HepG2 (cell line): ENCODE measurements at regions not wholly inside any gene's neighbourhood (a gene's known extent, or its start where the extent isn't known, plus 50 kb on each side); places are given as distances from the start of the nearest gene placed in this dataset.

ENCODE experiments used
- ATAC-seq: fragments of 200-7000 bp; cut with Tn5 transposase; 3 replicates; pipeline ENCODE4 v1.9.1; 2020; ENCODE audit warnings: mild to moderate bottlenecking, moderate library complexity
- BruUV-seq: library from RNA; stranded (reverse); fragments of 400-500 nt; replicated peaks from 2 replicates; lab custom pipeline; 2021; lab: Mats Ljungman, UMichigan
- CTCF ChIA-PET: fragments of 300-600 bp; formaldehyde crosslinking; extraction: SDS; loops from one replicate; lab custom pipeline; 2021; ENCODE audit warnings: low total read pairs, inconsistent platforms, low intra/inter-chr PET ratio; lab: Yijun Ruan, JAX
- POLR2A ChIA-PET: fragments of 350-600 bp; sonication (Branson Sonifier 250); formaldehyde crosslinking; loops from one replicate; lab custom pipeline; 2020; ENCODE audit warnings: antibody characterized with exemption, inconsistent platforms; lab: Yijun Ruan, JAX
- DNase-seq: peaks from one replicate; pipeline ENCODE4 v3.0.0-alpha.2; 2015; ENCODE audit warnings: low spot score
- FAIRE-seq: peaks from 3 replicates; lab custom pipeline; 2011; peaks lifted over from hg19 to GRCh38; lab: Jason Lieb, UNC
- H2AFZ ChIP-seq: one replicate; pipeline ENCODE4 v1.6.1; 2011; ENCODE audit warnings: low read length, inconsistent platforms
- H3K27ac ChIP-seq: fragments of 300-600 bp; 3 replicates; pipeline ENCODE4 v1.8.0; 2011; ENCODE audit warnings: mixed run types, mild to moderate bottlenecking, mixed read lengths, low read length, inconsistent platforms; ENCODE audit not compliant: insufficient read depth; ENCODE audit errors: extremely low read length
- H3K27me3 ChIP-seq, 2 experiments: fragments of 200-600 bp in 1 of 2; 2 replicates in 1 of 2; 3 replicates in 1 of 2; pipeline versions ENCODE4 v1.6.0 to v1.8.0; 2011; ENCODE audit warnings: low read length in 2 of 2, mild to moderate bottlenecking in 2 of 2, moderate library complexity in 2 of 2, inconsistent platforms in 1 of 2; ENCODE audit not compliant: insufficient read depth in 2 of 2, control insufficient read depth in 1 of 2
- H3K36me3 ChIP-seq, 2 experiments: fragments of 200-600 bp in 1 of 2; replicated peaks in 1 of 2; 2 replicates in 1 of 2; 3 replicates in 1 of 2; pipeline versions ENCODE4 v1.5.1 to v1.8.0; 2011; ENCODE audit warnings: low read length in 2 of 2, inconsistent platforms in 1 of 2; ENCODE audit not compliant: insufficient read depth in 2 of 2, control insufficient read depth in 1 of 2
- H3K4me1 ChIP-seq: 2 replicates; pipeline ENCODE4 v1.5.1; 2012; ENCODE audit warnings: low read length, inconsistent platforms; ENCODE audit not compliant: insufficient read depth
- H3K4me2 ChIP-seq: 2 replicates; pipeline ENCODE4 v1.6.0; 2011; ENCODE audit warnings: low read depth, low read length, inconsistent platforms
- H3K4me3 ChIP-seq, 3 experiments: fragments of 200-600 bp in 1 of 3; sonication (generic), shearing (Covaris generic) in 1 of 3; replicated peaks in 1 of 3; 2 replicates each; pipeline ENCODE4 v1.5.1; 2011 to 2016; ENCODE audit warnings: low read length in 3 of 3, inconsistent platforms in 2 of 3, low read depth in 2 of 3, mild to moderate bottlenecking in 2 of 3, control low read depth in 1 of 3, mixed read lengths in 1 of 3; ENCODE audit not compliant: insufficient read depth in 1 of 3
- H3K79me2 ChIP-seq: one replicate; pipeline ENCODE4 v1.6.1; 2011; ENCODE audit warnings: low read length, inconsistent platforms; ENCODE audit not compliant: insufficient read depth
- H3K9ac ChIP-seq: 2 replicates; pipeline ENCODE4 v1.6.0; 2011; ENCODE audit warnings: mild to moderate bottlenecking, low read depth, low read length, inconsistent platforms; ENCODE audit not compliant: insufficient read depth
- H3K9me3 ChIP-seq: 2 replicates; pipeline ENCODE4 v1.5.1; 2012; ENCODE audit warnings: mild to moderate bottlenecking, low read length
- H4K20me1 ChIP-seq: 2 replicates; pipeline ENCODE4 v1.6.0; 2011; ENCODE audit warnings: inconsistent platforms, mild to moderate bottlenecking, low read length, moderate library complexity; ENCODE audit not compliant: insufficient read depth
- HMG20B ChIP-seq: conservative IDR thresholded peaks from 2 replicates; pipeline ENCODE4 v1.6.1; 2016; ENCODE audit warnings: missing genetic modification reagents, missing compliant biosample characterization
- JUND ChIP-seq: sonication (generic); formaldehyde crosslinking; IDR thresholded peaks from 2 replicates; pipeline ENCODE4 v1.8.0; 2022; ENCODE audit warnings: mild to moderate bottlenecking, missing genetic modification reagents
- KDM5A ChIP-seq: fragments of 200-600 bp; sonication (generic); IDR thresholded peaks from 2 replicates; pipeline ENCODE4 v1.7.0; 2018; ENCODE audit warnings: antibody characterized with exemption, mild to moderate bottlenecking, low read length, borderline replicate concordance
- MIER2 ChIP-seq: IDR thresholded peaks from 2 replicates; pipeline ENCODE4 v1.6.1; 2016; ENCODE audit warnings: missing biosample characterization, missing genetic modification reagents
- RFXANK ChIP-seq: IDR thresholded peaks from 2 replicates; pipeline ENCODE4 v1.6.1; 2016
- WGBS: methylation state at CpG from one replicate; pipeline ENCODE4 v1.1.6; 2017; ENCODE audit warnings: low lambda C conversion rate; 5-methylcytosine and 5-hydroxymethylcytosine counted together
- in situ Hi-C: cut with HindIII; loops from 2 replicates; pipeline ENCODE4 v1.10.0; 2017; ENCODE audit warnings: low pct_unique_long_range_greater_than_20kb; ENCODE audit not compliant: extremely low pct_ligation_motif_present
- intact Hi-C: fragments of 100-400 bp; cut with micrococcal nuclease; formaldehyde crosslinking; loops from one replicate; pipeline ENCODE4 v1.10.0; 2022; ENCODE audit not compliant: unreplicated experiment
- TF ChIP-seq, protein P1 (sequence below): sonication (generic); formaldehyde crosslinking; IDR thresholded peaks from 2 replicates; pipeline ENCODE4 v1.4.0; 2020; ENCODE audit warnings: missing genetic modification reagents, borderline replicate concordance
- TF ChIP-seq, protein P2 (sequence below): IDR thresholded peaks from 2 replicates; pipeline ENCODE4 v1.6.1; 2018; ENCODE audit warnings: missing genetic modification reagents, mild to moderate bottlenecking, missing compliant biosample characterization

DNA sequence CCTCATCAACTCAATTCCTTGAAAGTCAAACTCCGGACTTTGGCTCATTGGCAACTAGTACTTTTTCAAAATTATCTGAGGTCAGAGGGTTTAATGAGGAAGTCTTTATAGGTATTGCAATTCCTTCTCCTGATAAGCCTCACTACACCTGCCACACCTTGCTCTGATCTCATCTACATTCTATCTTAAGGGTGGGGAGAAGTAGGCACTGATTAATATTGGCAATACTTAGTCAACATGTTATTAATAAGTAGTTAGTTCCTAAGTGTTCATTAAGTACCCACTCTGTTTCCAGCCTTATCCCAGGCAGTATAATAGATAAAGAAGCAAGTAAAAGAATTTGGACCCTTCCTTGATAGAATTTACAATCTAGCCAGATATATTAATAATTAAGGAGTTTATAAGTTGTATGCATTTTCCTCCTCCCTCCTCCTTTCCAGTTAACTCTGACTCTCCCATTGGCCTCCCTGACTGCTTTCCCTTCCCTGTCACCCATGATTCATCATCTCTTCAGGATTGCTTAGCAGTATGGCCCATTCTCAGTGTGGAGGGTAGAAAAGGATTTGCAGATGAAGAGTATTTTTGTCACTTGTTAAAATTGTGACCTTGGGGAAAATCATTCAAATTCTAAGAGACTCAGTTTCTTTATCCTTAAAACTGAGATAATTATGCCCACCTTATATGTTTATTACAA, 231.0 kb upstream of the ATP2B1 start (continued):
- TF ChIP-seq, protein P1, sequence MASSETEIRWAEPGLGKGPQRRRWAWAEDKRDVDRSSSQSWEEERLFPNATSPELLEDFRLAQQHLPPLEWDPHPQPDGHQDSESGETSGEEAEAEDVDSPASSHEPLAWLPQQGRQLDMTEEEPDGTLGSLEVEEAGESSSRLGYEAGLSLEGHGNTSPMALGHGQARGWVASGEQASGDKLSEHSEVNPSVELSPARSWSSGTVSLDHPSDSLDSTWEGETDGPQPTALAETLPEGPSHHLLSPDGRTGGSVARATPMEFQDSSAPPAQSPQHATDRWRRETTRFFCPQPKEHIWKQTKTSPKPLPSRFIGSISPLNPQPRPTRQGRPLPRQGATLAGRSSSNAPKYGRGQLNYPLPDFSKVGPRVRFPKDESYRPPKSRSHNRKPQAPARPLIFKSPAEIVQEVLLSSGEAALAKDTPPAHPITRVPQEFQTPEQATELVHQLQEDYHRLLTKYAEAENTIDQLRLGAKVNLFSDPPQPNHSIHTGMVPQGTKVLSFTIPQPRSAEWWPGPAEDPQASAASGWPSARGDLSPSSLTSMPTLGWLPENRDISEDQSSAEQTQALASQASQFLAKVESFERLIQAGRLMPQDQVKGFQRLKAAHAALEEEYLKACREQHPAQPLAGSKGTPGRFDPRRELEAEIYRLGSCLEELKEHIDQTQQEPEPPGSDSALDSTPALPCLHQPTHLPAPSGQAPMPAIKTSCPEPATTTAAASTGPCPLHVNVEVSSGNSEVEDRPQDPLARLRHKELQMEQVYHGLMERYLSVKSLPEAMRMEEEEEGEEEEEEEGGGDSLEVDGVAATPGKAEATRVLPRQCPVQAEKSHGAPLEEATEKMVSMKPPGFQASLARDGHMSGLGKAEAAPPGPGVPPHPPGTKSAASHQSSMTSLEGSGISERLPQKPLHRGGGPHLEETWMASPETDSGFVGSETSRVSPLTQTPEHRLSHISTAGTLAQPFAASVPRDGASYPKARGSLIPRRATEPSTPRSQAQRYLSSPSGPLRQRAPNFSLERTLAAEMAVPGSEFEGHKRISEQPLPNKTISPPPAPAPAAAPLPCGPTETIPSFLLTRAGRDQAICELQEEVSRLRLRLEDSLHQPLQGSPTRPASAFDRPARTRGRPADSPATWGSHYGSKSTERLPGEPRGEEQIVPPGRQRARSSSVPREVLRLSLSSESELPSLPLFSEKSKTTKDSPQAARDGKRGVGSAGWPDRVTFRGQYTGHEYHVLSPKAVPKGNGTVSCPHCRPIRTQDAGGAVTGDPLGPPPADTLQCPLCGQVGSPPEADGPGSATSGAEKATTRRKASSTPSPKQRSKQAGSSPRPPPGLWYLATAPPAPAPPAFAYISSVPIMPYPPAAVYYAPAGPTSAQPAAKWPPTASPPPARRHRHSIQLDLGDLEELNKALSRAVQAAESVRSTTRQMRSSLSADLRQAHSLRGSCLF (CRISPR knock-in tag) = no peak
- TF ChIP-seq MIER2 (CRISPR knock-in tag) = no peak
- no peak for TF ChIP-seq HMG20B (CRISPR knock-in tag)
- TF ChIP-seq RFXANK (CRISPR knock-in tag) = no peak
- no peak for TF ChIP-seq KDM5A
- TF ChIP-seq, protein P2, sequence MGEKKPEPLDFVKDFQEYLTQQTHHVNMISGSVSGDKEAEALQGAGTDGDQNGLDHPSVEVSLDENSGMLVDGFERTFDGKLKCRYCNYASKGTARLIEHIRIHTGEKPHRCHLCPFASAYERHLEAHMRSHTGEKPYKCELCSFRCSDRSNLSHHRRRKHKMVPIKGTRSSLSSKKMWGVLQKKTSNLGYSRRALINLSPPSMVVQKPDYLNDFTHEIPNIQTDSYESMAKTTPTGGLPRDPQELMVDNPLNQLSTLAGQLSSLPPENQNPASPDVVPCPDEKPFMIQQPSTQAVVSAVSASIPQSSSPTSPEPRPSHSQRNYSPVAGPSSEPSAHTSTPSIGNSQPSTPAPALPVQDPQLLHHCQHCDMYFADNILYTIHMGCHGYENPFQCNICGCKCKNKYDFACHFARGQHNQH (CRISPR knock-in tag) = no peak

DNA sequence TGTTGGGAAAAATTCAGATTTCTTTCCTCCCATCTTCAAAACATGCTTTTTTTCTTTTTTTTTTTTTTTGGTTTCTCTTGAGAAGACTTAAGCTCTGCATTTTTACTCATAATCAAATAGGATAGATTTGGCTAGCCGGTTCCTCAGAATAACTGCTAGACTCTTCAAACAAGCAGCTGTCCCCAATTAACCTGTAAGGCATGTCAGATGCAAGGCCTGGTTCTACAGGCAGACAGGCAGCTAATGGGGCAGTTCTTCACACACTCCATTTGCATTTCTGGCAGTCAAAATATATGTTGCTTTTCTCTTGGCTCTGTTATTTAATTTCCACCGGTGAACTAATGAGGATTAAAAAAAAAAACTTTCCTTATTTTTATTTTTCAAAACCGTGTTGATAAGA, 228.0 kb upstream of the ATP2B1 start:
- FAIRE-seq (no peak), DNase-seq (no peak), ATAC-seq (no peak)
- Histone ChIP-seq H2AFZ (no peak overlapping the region), H3K36me3 (no peaks in the 10 kb centered on the region), H3K79me2 (no peaks in the 10 kb centered on the region), H3K4me2 (no peak overlapping the region), H3K27ac (no peak overlapping the region), H3K27me3 (no peaks in the 10 kb centered on the region), H3K9ac (no peak overlapping the region), H3K9me3 (no peaks in the 10 kb centered on the region), H3K4me1 (no peaks in the 10 kb centered on the region), H4K20me1 (no peaks in the 10 kb centered on the region), H3K4me3 (no peak overlapping the region)
- intact Hi-C loops = no loop called here
- in situ Hi-C loops = no loop called here
- no TSS peak for BruUV-seq
- TF ChIP-seq JUND (CRISPR knock-in tag) = no peak
- POLR2A ChIA-PET = no interaction called here
- 13% methylated on average over 3 of the region's 3 CpGs for WGBS
- CTCF ChIA-PET = no interaction called here
